ENCODE measurements at regions not wholly inside any gene's neighbourhood (a gene's known extent, or its start where the extent isn't known, plus 50 kb on each side); places are given as distances from the start of the nearest gene placed in this dataset.

DNA sequence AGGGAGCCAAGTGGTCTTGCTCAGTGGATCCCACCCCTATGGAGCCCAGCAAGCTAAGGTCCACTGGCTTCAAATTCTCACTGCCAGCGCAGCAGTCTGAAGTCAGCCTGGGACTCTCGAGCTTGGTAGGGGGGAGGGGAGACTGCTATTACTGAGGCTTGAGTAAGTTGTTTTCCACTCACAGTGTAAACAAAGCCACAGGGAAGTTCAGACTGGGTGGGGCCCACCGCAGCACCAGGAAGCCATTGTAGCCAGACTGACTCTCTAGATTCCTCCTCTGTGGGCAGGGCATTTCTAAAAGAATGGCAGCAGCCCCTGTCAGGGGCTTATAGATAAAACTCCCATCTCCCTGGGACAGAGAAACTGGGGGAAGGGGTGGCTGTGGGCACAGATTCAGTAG is 721.0 kb upstream of the NDST4 start:
- TF ChIP-seq, protein P1, sequence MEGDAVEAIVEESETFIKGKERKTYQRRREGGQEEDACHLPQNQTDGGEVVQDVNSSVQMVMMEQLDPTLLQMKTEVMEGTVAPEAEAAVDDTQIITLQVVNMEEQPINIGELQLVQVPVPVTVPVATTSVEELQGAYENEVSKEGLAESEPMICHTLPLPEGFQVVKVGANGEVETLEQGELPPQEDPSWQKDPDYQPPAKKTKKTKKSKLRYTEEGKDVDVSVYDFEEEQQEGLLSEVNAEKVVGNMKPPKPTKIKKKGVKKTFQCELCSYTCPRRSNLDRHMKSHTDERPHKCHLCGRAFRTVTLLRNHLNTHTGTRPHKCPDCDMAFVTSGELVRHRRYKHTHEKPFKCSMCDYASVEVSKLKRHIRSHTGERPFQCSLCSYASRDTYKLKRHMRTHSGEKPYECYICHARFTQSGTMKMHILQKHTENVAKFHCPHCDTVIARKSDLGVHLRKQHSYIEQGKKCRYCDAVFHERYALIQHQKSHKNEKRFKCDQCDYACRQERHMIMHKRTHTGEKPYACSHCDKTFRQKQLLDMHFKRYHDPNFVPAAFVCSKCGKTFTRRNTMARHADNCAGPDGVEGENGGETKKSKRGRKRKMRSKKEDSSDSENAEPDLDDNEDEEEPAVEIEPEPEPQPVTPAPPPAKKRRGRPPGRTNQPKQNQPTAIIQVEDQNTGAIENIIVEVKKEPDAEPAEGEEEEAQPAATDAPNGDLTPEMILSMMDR (IDR thresholded peaks at IDR 0.05; ENCODE audit: insufficient read depth, low read length), result no peak
- TF ChIP-seq POLR2AphosphoS5 (IDR thresholded peaks at IDR 0.05; ENCODE audit: low read depth), result no peak

Data from HL-60 (cell line).